ENCODE measurements at regions not wholly inside any gene's neighbourhood (a gene's known extent, or its start where the extent isn't known, plus 50 kb on each side); places are given as distances from the start of the nearest gene placed in this dataset.

- Histone ChIP-seq H3K27me3 (replicated peaks; ENCODE audit: control insufficient read depth, insufficient read depth, low read length) (no peaks in the 10 kb centered on the region), H3K4me1 (no peaks in the 10 kb centered on the region), H3K36me3 (ENCODE audit: control insufficient read depth, insufficient read depth, low read length) (no peaks in the 10 kb centered on the region), H3K4me3 (ENCODE audit: low read depth, low read length) (no peak overlapping the region), H3K9me3 (no peaks in the 10 kb centered on the region)
- no peak for TF ChIP-seq CTCF (IDR thresholded peaks at IDR 0.05; ENCODE audit: insufficient read depth in 1 of 2, low read depth in 1 of 2, low read length in 1 of 2, severe bottlenecking in 1 of 2, unreplicated experiment in 1 of 2)
- CTCF ChIA-PET: no interaction called here
- H3K9me3 Mint-ChIP-seq (ENCODE audit: unreplicated experiment): no peaks in the 10 kb centered on the region
- H3K4me1 Mint-ChIP-seq (ENCODE audit: low read depth, unreplicated experiment): no peaks in the 10 kb centered on the region
- intact Hi-C loops (cut with micrococcal nuclease; ENCODE audit: unreplicated experiment): no loop called here
- no peaks in the 10 kb centered on the region for H3K36me3 Mint-ChIP-seq (ENCODE audit: insufficient read depth, unreplicated experiment)
- H3K27ac Mint-ChIP-seq (ENCODE audit: unreplicated experiment): no peak overlapping the region
- H3K4me3 Mint-ChIP-seq (ENCODE audit: unreplicated experiment): no peak overlapping the region
- no TSS peak for BruUV-seq (replicated peaks)
- peaks cover 5% of the 10 kb centered on the region for H3K27me3 Mint-ChIP-seq (ENCODE audit: insufficient read depth, unreplicated experiment)
- POLR2A ChIA-PET: no interaction called here
- no peak for DNase-seq
Observed at GRCh38 chrX:39631276-39632229, 466.2 kb downstream of the BCOR start.

GRCh38 chrX:39633293-39633692, 464.5 kb downstream of the BCOR start:
- H3K9me3 ChIP-seq: no peaks in the 10 kb centered on the region
- no peaks in the 10 kb centered on the region for H3K4me1 ChIP-seq
- H3K4me1 Mint-ChIP-seq (ENCODE audit: low read depth, unreplicated experiment): no peaks in the 10 kb centered on the region
- no peak overlapping the region for H3K27ac Mint-ChIP-seq (ENCODE audit: unreplicated experiment)
- no peak for DNase-seq
- H3K36me3 Mint-ChIP-seq (ENCODE audit: insufficient read depth, unreplicated experiment): no peaks in the 10 kb centered on the region
- peaks cover 5% of the 10 kb centered on the region for H3K27me3 Mint-ChIP-seq (ENCODE audit: insufficient read depth, unreplicated experiment)
- no peak overlapping the region for H3K4me3 Mint-ChIP-seq (ENCODE audit: unreplicated experiment)
- no peaks in the 10 kb centered on the region for H3K9me3 Mint-ChIP-seq (ENCODE audit: unreplicated experiment)
- intact Hi-C loops (cut with micrococcal nuclease; ENCODE audit: unreplicated experiment): no loop called here
- ChIA-PET POLR2A (no interaction called here), CTCF (no interaction called here)
- no peaks in the 10 kb centered on the region for H3K36me3 ChIP-seq (ENCODE audit: control insufficient read depth, insufficient read depth, low read length)
- no TSS peak for BruUV-seq (replicated peaks)
- no peaks in the 10 kb centered on the region for H3K27me3 ChIP-seq (replicated peaks; ENCODE audit: control insufficient read depth, insufficient read depth, low read length)
- no peak for TF ChIP-seq CTCF (IDR thresholded peaks at IDR 0.05; ENCODE audit: insufficient read depth in 1 of 2, low read depth in 1 of 2, low read length in 1 of 2, severe bottlenecking in 1 of 2, unreplicated experiment in 1 of 2)
- H3K4me3 ChIP-seq (ENCODE audit: low read depth, low read length): no peak overlapping the region

- H3K27me3 Mint-ChIP-seq (ENCODE audit: insufficient read depth, unreplicated experiment): no peaks in the 10 kb centered on the region
- intact Hi-C loops (cut with micrococcal nuclease; ENCODE audit: unreplicated experiment): no loop called here
- Histone ChIP-seq H3K36me3 (ENCODE audit: control insufficient read depth, insufficient read depth, low read length) (no peaks in the 10 kb centered on the region), H3K27me3 (replicated peaks; ENCODE audit: control insufficient read depth, insufficient read depth, low read length) (no peaks in the 10 kb centered on the region), H3K4me3 (ENCODE audit: low read depth, low read length) (no peak overlapping the region), H3K4me1 (no peaks in the 10 kb centered on the region), H3K9me3 (no peaks in the 10 kb centered on the region)
- no peak for TF ChIP-seq CTCF (IDR thresholded peaks at IDR 0.05; ENCODE audit: insufficient read depth in 1 of 2, low read depth in 1 of 2, low read length in 1 of 2, severe bottlenecking in 1 of 2, unreplicated experiment in 1 of 2)
- H3K4me1 Mint-ChIP-seq (ENCODE audit: low read depth, unreplicated experiment): no peaks in the 10 kb centered on the region
- H3K4me3 Mint-ChIP-seq (ENCODE audit: unreplicated experiment): no peak overlapping the region
- no peaks in the 10 kb centered on the region for H3K9me3 Mint-ChIP-seq (ENCODE audit: unreplicated experiment)
- ChIA-PET CTCF (no interaction called here), POLR2A (no interaction called here)
- H3K27ac Mint-ChIP-seq (ENCODE audit: unreplicated experiment): no peak overlapping the region
- H3K36me3 Mint-ChIP-seq (ENCODE audit: insufficient read depth, unreplicated experiment): no peaks in the 10 kb centered on the region
- no peak for DNase-seq
- BruUV-seq (replicated peaks): no TSS peak
Observed at GRCh38 chrX:39636481-39636880, 461.3 kb downstream of the BCOR start.

Measured in Caco-2 (cell line).